GM12878 (cell line): ENCODE measurements at regions not wholly inside any gene's neighbourhood (a gene's known extent, or its start where the extent isn't known, plus 50 kb on each side); places are given as distances from the start of the nearest gene placed in this dataset.

ENCODE experiments used
- ATAC-seq: fragments of 200-7000 bp; cut with Tn5 transposase; 3 replicates; pipeline ENCODE4 v1.9.1; 2020; ENCODE audit warnings: mild to moderate bottlenecking, moderate library complexity
- BruUV-seq: library from RNA; stranded (reverse); fragments of 400-500 nt; replicated peaks from 2 replicates; lab custom pipeline; 2021; lab: Mats Ljungman, UMichigan
- CTCF ChIA-PET: fragments of 300-600 bp; sonication (Branson Sonifier 250); formaldehyde crosslinking; extraction: SDS; loops from one replicate; lab custom pipeline; 2021; ENCODE audit warnings: inconsistent platforms; lab: Yijun Ruan, JAX
- POLR2A ChIA-PET: fragments of 350-600 bp; formaldehyde crosslinking; extraction: SDS; loops from one replicate; lab custom pipeline; 2021; ENCODE audit warnings: inconsistent platforms; lab: Charles Lee
- RAD21 ChIA-PET: fragments of 300-600 bp; sonication (Branson Sonifier 250); formaldehyde crosslinking; loops from one replicate; lab custom pipeline; 2023; ENCODE audit warnings: antibody characterized with exemption; ENCODE audit not compliant: unreplicated experiment; lab: Charles Lee
- SMC1A ChIA-PET: fragments of 300-600 bp; sonication (Branson Sonifier 250); formaldehyde crosslinking; loops from one replicate; lab custom pipeline; 2023; ENCODE audit not compliant: unreplicated experiment, uncharacterized antibody; lab: Charles Lee
- DNase-seq: peaks from one replicate; pipeline ENCODE4 v3.0.0-alpha.2; 2011; ENCODE audit warnings: low read depth, low spot score
- FAIRE-seq: peaks from 3 replicates; lab custom pipeline; 2011; peaks lifted over from hg19 to GRCh38; lab: Jason Lieb, UNC
- H2AFZ ChIP-seq: 2 replicates; pipeline ENCODE4 v1.6.0; 2011; ENCODE audit warnings: low read depth, low read length, control low read depth; ENCODE audit not compliant: control insufficient read depth
- H3K27ac ChIP-seq: 2 replicates; pipeline ENCODE4 v1.5.1; 2011; ENCODE audit warnings: control low read depth; ENCODE audit not compliant: control insufficient read depth, insufficient read depth
- H3K27me3 ChIP-seq, 2 experiments: replicated peaks in 1 of 2; 2 replicates each; pipeline versions ENCODE4 v1.6.0 to v1.6.1; 2011; ENCODE audit warnings: low read length in 1 of 2; ENCODE audit not compliant: control insufficient read depth in 2 of 2, insufficient read depth in 2 of 2
- H3K36me3 ChIP-seq, 2 experiments: 2 replicates each; pipeline ENCODE4 v1.5.1; 2011; ENCODE audit warnings: low read length in 1 of 2; ENCODE audit not compliant: control insufficient read depth in 2 of 2, insufficient read depth in 2 of 2
- H3K4me1 ChIP-seq: 2 replicates; pipeline ENCODE4 v1.6.1; 2011; ENCODE audit warnings: mild to moderate bottlenecking, low read length, moderate library complexity, mixed read lengths; ENCODE audit not compliant: control insufficient read depth, insufficient read depth
- H3K4me2 ChIP-seq: 2 replicates; pipeline ENCODE4 v1.6.0; 2011; ENCODE audit warnings: control low read depth; ENCODE audit not compliant: control insufficient read depth, insufficient read depth
- H3K4me3 ChIP-seq: fragments of 200-600 bp; sonication (generic); 2 replicates; pipeline ENCODE4 v1.5.1; 2016
- H3K79me2 ChIP-seq: 2 replicates; pipeline ENCODE4 v1.6.0; 2011; ENCODE audit warnings: low read length; ENCODE audit not compliant: control insufficient read depth, insufficient read depth
- H3K9ac ChIP-seq: 2 replicates; pipeline ENCODE4 v1.8.0; 2011; ENCODE audit warnings: low read length, control low read depth, mixed read lengths; ENCODE audit not compliant: control insufficient read depth, insufficient read depth
- H3K9me3 ChIP-seq: replicated peaks from 3 replicates; pipeline ENCODE4 v1.5.1; 2011; ENCODE audit warnings: mild to moderate bottlenecking, low read length; ENCODE audit not compliant: control insufficient read depth, insufficient read depth
- H4K20me1 ChIP-seq: 2 replicates; pipeline ENCODE4 v1.6.0; 2011; ENCODE audit not compliant: control insufficient read depth, insufficient read depth
- ATF2 ChIP-seq: IDR thresholded peaks from 2 replicates; pipeline ENCODE4 v1.6.1; 2012; ENCODE audit warnings: low read length, inconsistent platforms
- BCL11A ChIP-seq: IDR thresholded peaks from 2 replicates; pipeline ENCODE4 v1.6.1; 2011; ENCODE audit warnings: low read depth, low read length
- CHD1 ChIP-seq: IDR thresholded peaks from 2 replicates; pipeline ENCODE4 v1.6.1; 2012; ENCODE audit warnings: low read depth, low read length, improper control_type of control experiment
- EGR1 ChIP-seq, 2 experiments: IDR thresholded peaks; 1 replicate in 1 of 2; 2 replicates in 1 of 2; pipeline ENCODE4 v1.6.1; 2011 to 2012; ENCODE audit warnings: low read depth in 2 of 2, low read length in 2 of 2, borderline replicate concordance in 1 of 2, mild to moderate bottlenecking in 1 of 2, moderate library complexity in 1 of 2
- IKZF1 ChIP-seq: fragments of 450-650 bp; conservative IDR thresholded peaks from 2 replicates; pipeline ENCODE4 v1.6.1; 2017; ENCODE audit warnings: antibody characterized with exemption, mild to moderate bottlenecking
- MEF2A ChIP-seq: IDR thresholded peaks from 2 replicates; pipeline ENCODE4 v1.6.1; 2011; ENCODE audit warnings: low read depth, mild to moderate bottlenecking, low read length, moderate library complexity; ENCODE audit not compliant: insufficient read depth
- ZBTB40 ChIP-seq: fragments of 450-650 bp; IDR thresholded peaks from 2 replicates; pipeline ENCODE4 v1.6.1; 2016; ENCODE audit warnings: mild to moderate bottlenecking, moderate library complexity, borderline replicate concordance
- WGBS: methylation state at CpG from one replicate; pipeline ENCODE4 v1.1.6; 2016; ENCODE audit warnings: low lambda C conversion rate; ENCODE audit not compliant: insufficient replicate concordance, insufficient coverage; ENCODE audit errors: missing lambda C conversion rate; 5-methylcytosine and 5-hydroxymethylcytosine counted together
- in situ Hi-C: fragments of 300-500 bp; cut with MboI; formaldehyde crosslinking; loops from 9 replicates; pipeline ENCODE4 v1.14.3; 2018; ENCODE audit warnings: mixed read lengths
- intact Hi-C: fragments of 100-400 bp; cut with micrococcal nuclease; formaldehyde crosslinking; loops from one replicate; pipeline ENCODE4 v1.14.2; 2022; ENCODE audit not compliant: unreplicated experiment

- FAIRE-seq, result no peak
- Histone ChIP-seq H3K79me2 (no peaks in the 10 kb centered on the region), H4K20me1 (no peaks in the 10 kb centered on the region), H3K4me3 (no peak overlapping the region)
- SMC1A ChIA-PET, result no interaction called here
- TF ChIP-seq ZBTB40 (no peak), ATF2 (no peak), BCL11A (no peak), IKZF1 (no peak), EGR1 (IDR thresholded peaks at IDR 0.05; ENCODE audit: borderline replicate concordance in 1 of 2, low read depth in 2 of 2, low read length in 2 of 2) (no peak), CHD1 (no peak), MEF2A (no peak)
- TF ChIP-seq, all 136 proteins: peak for 0
- POLR2A ChIA-PET, result no interaction called here
- CTCF ChIA-PET, result no interaction called here
- Histone ChIP-seq H3K9me3 (no peaks in the 10 kb centered on the region), H3K27ac (no peak overlapping the region), H3K4me2 (no peak overlapping the region), H3K9ac (no peak overlapping the region), H3K36me3 (no peaks in the 10 kb centered on the region), H3K27me3 (no peaks in the 10 kb centered on the region), H2AFZ (no peak overlapping the region), H3K4me1 (no peaks in the 10 kb centered on the region)
- intact Hi-C loops (loop anchor here (10.0 kb wide), 1 partner anchor 60 kb away; no protein-coding TSS in a partner anchor), in situ Hi-C loops (no loop called here)
- ATAC-seq, result no peak
- no peak for DNase-seq
- RAD21 ChIA-PET, result no interaction called here
- 36% methylated on average over 4 of the region's 4 CpGs for whole genome bisulfite sequencing
- BruUV-seq, result no TSS peak
Measured at GRCh38 chr10:31194986-31195385, 124.0 kb upstream of the ZEB1 start.
